OCI-LY3 (cell line): ENCODE measurements at regions not wholly inside any gene's neighbourhood (a gene's known extent, or its start where the extent isn't known, plus 50 kb on each side); places are given as distances from the start of the nearest gene placed in this dataset.

Experiments
- H2AFZ ChIP-seq: fragments of 200-600, 300-600 bp; shearing (Covaris generic); 2 replicates; pipeline ENCODE4 v1.6.0; 2014; ENCODE audit warnings: antibody characterized with exemption, low read depth, low read length
- H3K27ac ChIP-seq: fragments of 200-600, 300-600 bp; sonication (generic); 2 replicates; pipeline ENCODE4 v1.5.1; 2014; ENCODE audit warnings: mild to moderate bottlenecking, low read length, moderate library complexity, mixed read lengths
- H3K27me3 ChIP-seq: fragments of 200-600, 300-600 bp; sonication (generic); 2 replicates; pipeline ENCODE4 v1.6.1; 2014; ENCODE audit warnings: low read depth, low read length, mixed read lengths
- H3K36me3 ChIP-seq: fragments of 200-600, 300-600 bp; sonication (generic); replicated peaks from 2 replicates; pipeline ENCODE3; 2014; ENCODE audit warnings: low read depth, low read length, mixed read lengths
- H3K4me1 ChIP-seq: fragments of 300-600, 200-600 bp; sonication (generic); 2 replicates; pipeline ENCODE4 v1.6.1; 2014; ENCODE audit warnings: low read length, mixed read lengths
- H3K4me2 ChIP-seq: fragments of 200-600, 300-600 bp; sonication (generic); 2 replicates; pipeline ENCODE4 v1.6.1; 2014; ENCODE audit warnings: low read length, mixed read lengths
- H3K4me3 ChIP-seq: fragments of 300-600, 200-600 bp; sonication (generic); 2 replicates; pipeline ENCODE4 v1.5.1; 2014; ENCODE audit warnings: antibody characterized with exemption, mild to moderate bottlenecking, low read length, moderate library complexity
- H3K79me2 ChIP-seq: fragments of 300-600, 200-600 bp; shearing (Covaris generic); 2 replicates; pipeline ENCODE4 v1.6.1; 2014; ENCODE audit warnings: mild to moderate bottlenecking, low read length, mixed read lengths
- H3K9ac ChIP-seq: fragments of 300-600, 200-600 bp; shearing (Covaris generic); 2 replicates; pipeline ENCODE4 v1.6.0; 2014; ENCODE audit warnings: mild to moderate bottlenecking, low read length, moderate library complexity
- H3K9me3 ChIP-seq: fragments of 200-600, 300-600 bp; shearing (Covaris generic); 2 replicates; pipeline ENCODE4 v1.6.1; 2014; ENCODE audit warnings: low read length, mixed read lengths; ENCODE audit not compliant: insufficient read depth
- H4K20me1 ChIP-seq: fragments of 200-600, 300-600 bp; sonication (generic); 2 replicates; pipeline ENCODE4 v1.6.1; 2016; ENCODE audit warnings: low read length, mixed read lengths; ENCODE audit not compliant: insufficient read depth
- CTCF ChIP-seq: fragments of 200-600, 300-600 bp; sonication (generic); IDR thresholded peaks from 2 replicates; pipeline ENCODE4 v1.5.1; 2014; ENCODE audit warnings: antibody characterized with exemption, low read length, low read depth
- EZH2phosphoT487 ChIP-seq: fragments of 200-600 bp; shearing (Covaris generic); IDR thresholded peaks from 2 replicates; pipeline ENCODE4 v1.6.1; 2018; ENCODE audit warnings: antibody characterized with exemption, mixed run types, low read depth

DNA sequence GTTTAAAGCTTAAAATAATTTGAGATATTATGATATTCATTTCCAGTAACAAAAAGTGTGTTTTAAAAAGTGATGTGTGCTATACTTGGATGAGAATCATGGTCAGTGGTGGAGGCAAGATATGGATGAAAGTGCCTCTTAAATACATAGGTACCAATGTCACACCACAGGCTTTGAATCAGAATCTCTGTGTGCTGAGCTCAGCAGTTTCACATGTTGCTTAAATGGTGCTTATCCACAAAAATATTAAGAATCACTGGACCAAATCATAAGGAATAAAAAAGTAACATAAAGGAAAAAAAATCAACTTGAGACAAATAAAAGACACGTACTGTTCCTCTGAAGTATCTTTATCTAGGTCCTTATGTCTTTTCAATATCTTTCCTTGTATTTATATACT, 850.5 kb upstream of the POT1 start:
- H3K4me3 ChIP-seq: no peak overlapping the region
- H4K20me1 ChIP-seq: no peaks in the 10 kb centered on the region
- H3K4me2 ChIP-seq: no peak overlapping the region
- no peaks in the 10 kb centered on the region for H3K79me2 ChIP-seq
- H2AFZ ChIP-seq: no peak overlapping the region
- no peaks in the 10 kb centered on the region for H3K9me3 ChIP-seq
- H3K27me3 ChIP-seq: no peaks in the 10 kb centered on the region
- no peaks in the 10 kb centered on the region for H3K4me1 ChIP-seq
- H3K9ac ChIP-seq: no peak overlapping the region
- TF ChIP-seq EZH2phosphoT487: no peak
- H3K27ac ChIP-seq: no peak overlapping the region
- no peaks in the 10 kb centered on the region for H3K36me3 ChIP-seq

GRCh38 chr7:125775317-125775716, 845.7 kb upstream of the POT1 start:
- Histone ChIP-seq H4K20me1 (no peaks in the 10 kb centered on the region), H3K27me3 (no peaks in the 10 kb centered on the region), H3K79me2 (no peaks in the 10 kb centered on the region), H3K36me3 (no peaks in the 10 kb centered on the region), H3K4me1 (no peaks in the 10 kb centered on the region), H2AFZ (no peak overlapping the region), H3K4me3 (no peak overlapping the region), H3K27ac (no peak overlapping the region), H3K9me3 (no peaks in the 10 kb centered on the region), H3K4me2 (no peak overlapping the region), H3K9ac (no peak overlapping the region)
- TF ChIP-seq CTCF (no peak), EZH2phosphoT487 (no peak)

DNA sequence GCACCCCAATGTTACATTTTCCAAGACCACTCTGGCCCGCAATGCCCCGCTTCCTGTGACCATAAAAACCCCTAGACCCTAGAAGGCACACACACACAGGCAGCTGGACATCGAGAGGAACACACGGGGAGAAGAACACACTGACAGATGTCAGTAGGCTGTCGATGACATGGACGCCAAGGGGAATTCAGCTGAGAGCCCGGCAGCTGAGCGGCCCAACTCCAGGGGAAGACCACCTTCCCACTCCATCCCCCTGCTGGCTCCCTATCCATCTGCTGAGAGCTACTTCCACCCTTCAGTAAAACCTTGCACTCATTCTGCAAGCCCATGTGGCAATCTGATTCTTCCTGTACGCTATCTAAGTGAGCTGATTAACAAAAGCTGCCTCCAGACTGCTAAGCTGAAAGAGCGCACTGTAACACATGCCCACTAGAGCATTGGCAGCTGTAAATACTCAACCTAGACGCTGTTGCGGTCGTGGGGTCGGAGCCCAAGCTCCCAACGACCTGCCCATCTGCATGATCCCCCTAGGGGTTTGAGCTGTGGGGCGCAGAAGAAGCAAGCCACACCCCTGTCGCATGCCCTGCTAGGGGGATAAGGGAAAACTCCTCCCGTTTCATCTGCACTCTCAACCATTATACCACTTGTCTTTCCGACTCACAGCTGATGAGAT, 843.6 kb upstream of the POT1 start:
- H3K27ac ChIP-seq: no peak overlapping the region
- H3K4me3 ChIP-seq: no peak overlapping the region
- no peak overlapping the region for H3K4me2 ChIP-seq
- H3K9me3 ChIP-seq: no peaks in the 10 kb centered on the region
- H3K4me1 ChIP-seq: no peaks in the 10 kb centered on the region
- H3K79me2 ChIP-seq: no peaks in the 10 kb centered on the region
- no peak for TF ChIP-seq EZH2phosphoT487
- TF ChIP-seq CTCF: no peak
- H3K36me3 ChIP-seq: no peaks in the 10 kb centered on the region
- no peak overlapping the region for H3K9ac ChIP-seq
- no peaks in the 10 kb centered on the region for H4K20me1 ChIP-seq
- H3K27me3 ChIP-seq: no peaks in the 10 kb centered on the region
- no peak overlapping the region for H2AFZ ChIP-seq

- H3K27ac ChIP-seq: no peak overlapping the region
- H3K27me3 ChIP-seq: no peaks in the 10 kb centered on the region
- H3K4me1 ChIP-seq: no peaks in the 10 kb centered on the region
- H3K4me2 ChIP-seq: no peak overlapping the region
- H3K9ac ChIP-seq: no peak overlapping the region
- H3K79me2 ChIP-seq: no peaks in the 10 kb centered on the region
- no peaks in the 10 kb centered on the region for H3K36me3 ChIP-seq
- H3K4me3 ChIP-seq: no peak overlapping the region
- no peak overlapping the region for H2AFZ ChIP-seq
- H4K20me1 ChIP-seq: no peaks in the 10 kb centered on the region
- no peak for TF ChIP-seq CTCF
- TF ChIP-seq EZH2phosphoT487: no peak
- H3K9me3 ChIP-seq: no peaks in the 10 kb centered on the region
These were observed 818.3 kb upstream of the POT1 start for GRCh38 chr7:125747966-125748365.
